Type B pancreatic cell (in vitro differentiated cells): ENCODE measurements at regions not wholly inside any gene's neighbourhood (a gene's known extent, or its start where the extent isn't known, plus 50 kb on each side); places are given as distances from the start of the nearest gene placed in this dataset.

Experiments used
- DNase-seq: peaks from one replicate; pipeline ENCODE4 v3.0.0; 2021; ENCODE audit warnings: mixed read lengths; ENCODE audit not compliant: unreplicated experiment; ENCODE audit errors: extremely low spot score
- H3K27ac Mint-ChIP-seq: 2 replicates; pipeline ENCODE4 v1.8.0; 2021; ENCODE audit warnings: mild to moderate bottlenecking, mixed read lengths
- H3K27me3 Mint-ChIP-seq: 2 replicates; pipeline ENCODE4 v1.8.0; 2021; ENCODE audit warnings: mixed read lengths
- H3K36me3 Mint-ChIP-seq: 2 replicates; pipeline ENCODE4 v1.8.0; 2021; ENCODE audit warnings: mixed read lengths
- H3K4me1 Mint-ChIP-seq: one replicate; pipeline ENCODE4 v1.8.0; 2021; ENCODE audit warnings: mixed read lengths; ENCODE audit not compliant: unreplicated experiment
- H3K4me3 Mint-ChIP-seq: 2 replicates; pipeline ENCODE4 v1.8.0; 2021; ENCODE audit warnings: mild to moderate bottlenecking, mixed read lengths
- H3K9me3 Mint-ChIP-seq: 2 replicates; pipeline ENCODE4 v1.8.0; 2021; ENCODE audit warnings: mixed read lengths
- TF ChIP-seq, protein P1 (sequence below): fragments of 200-600 bp; sonication (generic); conservative IDR thresholded peaks from 2 replicates; pipeline ENCODE4 v1.5.0; 2021; ENCODE audit warnings: antibody characterized with exemption, mild to moderate bottlenecking

- no peak for DNase-seq
- Mint-ChIP-seq H3K27me3 (no peaks in the 10 kb centered on the region), H3K36me3 (no peaks in the 10 kb centered on the region), H3K4me1 (peaks cover 7% of the 10 kb centered on the region), H3K9me3 (no peaks in the 10 kb centered on the region), H3K27ac (no peak overlapping the region), H3K4me3 (no peak overlapping the region)
- TF ChIP-seq, protein P1, sequence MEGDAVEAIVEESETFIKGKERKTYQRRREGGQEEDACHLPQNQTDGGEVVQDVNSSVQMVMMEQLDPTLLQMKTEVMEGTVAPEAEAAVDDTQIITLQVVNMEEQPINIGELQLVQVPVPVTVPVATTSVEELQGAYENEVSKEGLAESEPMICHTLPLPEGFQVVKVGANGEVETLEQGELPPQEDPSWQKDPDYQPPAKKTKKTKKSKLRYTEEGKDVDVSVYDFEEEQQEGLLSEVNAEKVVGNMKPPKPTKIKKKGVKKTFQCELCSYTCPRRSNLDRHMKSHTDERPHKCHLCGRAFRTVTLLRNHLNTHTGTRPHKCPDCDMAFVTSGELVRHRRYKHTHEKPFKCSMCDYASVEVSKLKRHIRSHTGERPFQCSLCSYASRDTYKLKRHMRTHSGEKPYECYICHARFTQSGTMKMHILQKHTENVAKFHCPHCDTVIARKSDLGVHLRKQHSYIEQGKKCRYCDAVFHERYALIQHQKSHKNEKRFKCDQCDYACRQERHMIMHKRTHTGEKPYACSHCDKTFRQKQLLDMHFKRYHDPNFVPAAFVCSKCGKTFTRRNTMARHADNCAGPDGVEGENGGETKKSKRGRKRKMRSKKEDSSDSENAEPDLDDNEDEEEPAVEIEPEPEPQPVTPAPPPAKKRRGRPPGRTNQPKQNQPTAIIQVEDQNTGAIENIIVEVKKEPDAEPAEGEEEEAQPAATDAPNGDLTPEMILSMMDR = no peak
Measured at GRCh38 chr12:93323625-93324329, 53.9 kb upstream of the NUDT4 start.

- no peak for DNase-seq
- H3K4me3 Mint-ChIP-seq = no peak overlapping the region
- no peaks in the 10 kb centered on the region for H3K36me3 Mint-ChIP-seq
- no peaks in the 10 kb centered on the region for H3K27me3 Mint-ChIP-seq
- TF ChIP-seq, protein P1 = no peak
- no peak overlapping the region for H3K27ac Mint-ChIP-seq
- H3K9me3 Mint-ChIP-seq = no peaks in the 10 kb centered on the region
- no peaks in the 10 kb centered on the region for H3K4me1 Mint-ChIP-seq
Measured at GRCh38 chr12:93325855-93326254, 51.9 kb upstream of the NUDT4 start.
